Coronary artery (tissue), 2 donors: ENCODE measurements at regions not wholly inside any gene's neighbourhood (a gene's known extent, or its start where the extent isn't known, plus 50 kb on each side); places are given as distances from the start of the nearest gene placed in this dataset.

Experiments used
- DNase-seq: peaks from one replicate; pipeline ENCODE4 v3.0.0-alpha.2; 2017; ENCODE audit warnings: low spot score
- H3K27ac ChIP-seq, 2 donors: fragments of 200-600 bp; sonication (generic); one replicate each; pipeline ENCODE4 v1.5.1; 2016 to 2019
- H3K4me3 ChIP-seq: fragments of 200-600 bp; sonication (generic); 2 replicates; pipeline ENCODE4 v1.5.1; 2016; ENCODE audit warnings: mild to moderate bottlenecking, moderate library complexity
- TF ChIP-seq, protein P1 (sequence below): fragments of 200-600 bp; sonication (generic); IDR thresholded peaks from one replicate; pipeline ENCODE4 v1.5.1; 2019; ENCODE audit warnings: antibody characterized with exemption

DNA sequence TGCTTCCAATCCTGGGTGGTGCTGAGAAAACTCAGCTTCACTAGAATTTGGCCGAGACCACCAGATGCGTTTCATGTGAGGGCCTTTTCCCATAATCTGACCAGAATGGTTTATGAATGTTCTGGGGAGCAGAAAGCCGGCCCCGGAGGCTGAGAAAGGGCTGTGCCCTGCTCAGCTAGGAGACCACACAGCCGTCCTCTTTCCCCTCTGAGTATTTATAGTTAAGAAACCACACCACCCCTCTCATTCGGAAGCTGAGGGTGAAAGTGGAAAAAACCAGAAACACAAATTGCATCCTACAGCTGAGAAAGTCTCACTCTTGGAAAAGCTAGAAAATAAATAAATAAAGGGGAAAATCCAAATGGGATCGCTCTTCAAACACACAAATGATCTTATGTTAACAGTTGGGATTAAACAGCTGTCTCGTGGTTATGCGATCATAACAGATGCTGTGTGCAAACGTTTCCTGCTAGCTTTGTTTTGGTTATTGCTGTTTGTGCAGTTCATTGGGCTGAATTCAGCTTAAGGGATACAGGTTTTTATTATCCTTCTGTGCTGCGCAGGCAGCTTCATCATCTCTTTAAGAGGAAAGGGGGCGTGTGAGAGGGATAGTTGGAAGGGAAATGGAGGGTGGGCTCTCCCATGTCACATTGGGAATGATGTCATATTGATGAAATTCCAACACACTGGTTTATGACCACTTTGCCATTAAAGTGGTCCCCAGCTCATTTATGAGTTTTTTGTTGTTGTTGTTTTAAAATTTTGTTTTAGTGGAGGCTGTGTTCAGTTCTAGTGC is 1026.2 kb upstream of the NR2F2 start:
- TF ChIP-seq, protein P1, sequence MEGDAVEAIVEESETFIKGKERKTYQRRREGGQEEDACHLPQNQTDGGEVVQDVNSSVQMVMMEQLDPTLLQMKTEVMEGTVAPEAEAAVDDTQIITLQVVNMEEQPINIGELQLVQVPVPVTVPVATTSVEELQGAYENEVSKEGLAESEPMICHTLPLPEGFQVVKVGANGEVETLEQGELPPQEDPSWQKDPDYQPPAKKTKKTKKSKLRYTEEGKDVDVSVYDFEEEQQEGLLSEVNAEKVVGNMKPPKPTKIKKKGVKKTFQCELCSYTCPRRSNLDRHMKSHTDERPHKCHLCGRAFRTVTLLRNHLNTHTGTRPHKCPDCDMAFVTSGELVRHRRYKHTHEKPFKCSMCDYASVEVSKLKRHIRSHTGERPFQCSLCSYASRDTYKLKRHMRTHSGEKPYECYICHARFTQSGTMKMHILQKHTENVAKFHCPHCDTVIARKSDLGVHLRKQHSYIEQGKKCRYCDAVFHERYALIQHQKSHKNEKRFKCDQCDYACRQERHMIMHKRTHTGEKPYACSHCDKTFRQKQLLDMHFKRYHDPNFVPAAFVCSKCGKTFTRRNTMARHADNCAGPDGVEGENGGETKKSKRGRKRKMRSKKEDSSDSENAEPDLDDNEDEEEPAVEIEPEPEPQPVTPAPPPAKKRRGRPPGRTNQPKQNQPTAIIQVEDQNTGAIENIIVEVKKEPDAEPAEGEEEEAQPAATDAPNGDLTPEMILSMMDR, result no peak
- H3K4me3 ChIP-seq, result peak overlapping the region; percentile 42
- DNase-seq, result no peak
- peak overlapping the region; percentile 70 to 84 for H3K27ac ChIP-seq

DNA sequence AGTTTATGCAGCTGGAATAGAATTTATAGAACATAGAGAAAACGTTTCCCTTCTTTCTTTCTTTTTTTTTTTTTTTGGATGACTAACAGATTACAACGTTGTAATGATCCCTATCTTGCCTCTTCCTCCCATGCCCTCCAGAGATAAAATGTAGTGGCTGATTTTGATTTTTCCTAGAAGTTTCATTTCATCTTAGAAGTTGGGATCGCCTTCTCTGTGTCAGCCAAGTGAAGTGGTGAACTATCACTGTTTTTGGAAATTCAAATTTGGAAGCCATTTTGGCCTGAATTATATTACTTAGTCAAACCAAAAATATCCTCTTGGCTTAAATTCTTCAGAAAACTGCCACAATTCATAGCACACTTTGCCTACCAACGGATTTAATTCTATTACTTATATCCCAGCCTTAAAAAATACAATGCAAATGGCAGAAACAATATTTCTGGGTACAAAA is 1025.5 kb upstream of the NR2F2 start:
- Histone ChIP-seq H3K27ac (peak overlapping the region; percentile 70 to 84), H3K4me3 (no peak overlapping the region)
- TF ChIP-seq, protein P1, result no peak
- no peak for DNase-seq

DNA sequence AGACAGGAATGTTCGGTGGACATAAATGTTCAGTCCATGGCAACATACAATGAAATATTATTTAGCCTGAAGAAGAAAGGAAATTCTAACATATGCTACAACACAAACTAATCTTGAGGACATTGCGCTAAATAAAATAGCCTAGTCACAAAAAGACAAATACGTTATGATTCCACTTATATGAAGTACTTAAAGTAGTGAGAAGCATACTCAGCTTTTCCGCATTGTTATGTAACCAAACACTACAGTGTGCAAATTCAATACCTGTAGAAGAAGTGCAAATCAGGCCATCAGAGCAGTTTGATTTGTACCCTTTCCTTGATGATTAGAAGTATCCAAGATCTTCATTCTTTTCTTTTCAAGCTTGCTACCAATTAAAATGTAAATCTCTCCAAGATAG is 1023.4 kb upstream of the NR2F2 start:
- H3K27ac ChIP-seq, result no peak overlapping the region
- TF ChIP-seq, protein P1, result no peak
- no peak for DNase-seq
- H3K4me3 ChIP-seq, result no peak overlapping the region

DNA sequence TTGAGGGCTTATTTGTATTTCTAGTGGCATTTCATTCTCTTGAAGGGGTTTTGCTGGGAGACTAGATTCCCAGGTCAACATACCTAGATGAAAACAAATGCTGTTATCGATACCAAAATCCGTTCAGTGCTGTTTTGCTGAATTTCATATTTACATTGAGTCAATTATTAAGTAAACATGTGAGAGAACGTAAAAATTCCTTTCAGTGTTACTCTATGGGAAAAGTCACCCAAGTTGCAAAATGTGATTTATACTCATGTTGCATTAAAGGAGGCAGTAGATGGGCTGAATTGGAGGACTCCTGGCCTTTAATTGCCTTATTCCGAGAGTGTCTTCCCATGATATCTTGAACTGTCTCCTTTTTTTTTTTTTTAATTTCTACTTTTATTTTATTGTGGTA is 1011.3 kb upstream of the NR2F2 start:
- no peak overlapping the region for H3K4me3 ChIP-seq
- no peak for DNase-seq
- TF ChIP-seq, protein P1, result no peak
- no peak overlapping the region for H3K27ac ChIP-seq

DNA sequence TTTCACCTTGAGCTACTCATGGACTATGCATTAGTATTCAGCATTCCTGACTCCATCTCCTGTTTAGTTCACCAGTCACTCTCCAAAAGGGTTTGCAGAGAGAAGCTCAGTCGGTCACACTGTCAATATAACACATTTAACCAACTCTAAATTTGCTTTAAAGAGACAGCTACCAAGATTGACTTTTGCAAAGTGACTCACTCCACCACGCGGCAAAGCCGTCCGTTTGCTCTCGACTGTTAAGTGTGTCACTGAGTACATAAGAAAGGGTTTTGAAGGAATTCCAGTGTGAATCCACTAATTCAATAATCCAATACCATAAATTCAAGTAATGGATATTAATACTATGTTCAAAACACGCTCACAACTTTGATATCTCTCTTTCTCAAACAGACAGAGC is 1006.7 kb upstream of the NR2F2 start:
- no peak for DNase-seq
- Histone ChIP-seq H3K4me3 (peak overlapping the region; percentile 92), H3K27ac (peak overlapping the region in 1 of 2 donors; percentile 99)
- TF ChIP-seq, protein P1, result no peak

DNA sequence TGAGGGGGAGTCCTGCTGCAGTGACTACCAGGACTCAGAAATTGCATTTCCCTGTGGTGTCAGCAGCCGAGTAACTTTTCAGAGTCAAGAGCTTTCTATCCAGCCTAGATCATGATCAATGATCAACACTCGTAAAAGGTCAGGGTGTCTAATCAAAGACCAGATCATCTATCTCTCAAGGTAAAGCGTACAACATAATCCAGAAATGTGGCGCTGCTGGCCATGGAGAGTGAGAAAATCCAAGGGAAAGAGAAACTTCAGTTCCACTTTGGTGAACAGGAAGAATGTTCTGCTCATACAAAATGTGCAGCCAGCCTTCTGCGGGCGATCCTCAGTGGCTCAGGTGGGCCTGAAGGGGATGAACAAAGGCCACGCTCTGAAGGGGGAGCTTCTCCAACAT is 1005.8 kb upstream of the NR2F2 start:
- no peak for DNase-seq
- H3K27ac ChIP-seq, result peak overlapping the region; percentile 94 to 99
- peak overlapping the region; percentile 92 for H3K4me3 ChIP-seq
- TF ChIP-seq, protein P1, result no peak
